GM21390 (cell line): ENCODE measurements at regions not wholly inside any gene's neighbourhood (a gene's known extent, or its start where the extent isn't known, plus 50 kb on each side); places are given as distances from the start of the nearest gene placed in this dataset.
A peak's percentile ranks its signal among the peaks of the same experiment; 100 is the strongest.

Source experiments
- ATAC-seq: cut with Tn5 transposase; IDR thresholded peaks from one replicate; pipeline ENCODE4 v1.9.1; 2021; ENCODE audit not compliant: unreplicated experiment

DNA sequence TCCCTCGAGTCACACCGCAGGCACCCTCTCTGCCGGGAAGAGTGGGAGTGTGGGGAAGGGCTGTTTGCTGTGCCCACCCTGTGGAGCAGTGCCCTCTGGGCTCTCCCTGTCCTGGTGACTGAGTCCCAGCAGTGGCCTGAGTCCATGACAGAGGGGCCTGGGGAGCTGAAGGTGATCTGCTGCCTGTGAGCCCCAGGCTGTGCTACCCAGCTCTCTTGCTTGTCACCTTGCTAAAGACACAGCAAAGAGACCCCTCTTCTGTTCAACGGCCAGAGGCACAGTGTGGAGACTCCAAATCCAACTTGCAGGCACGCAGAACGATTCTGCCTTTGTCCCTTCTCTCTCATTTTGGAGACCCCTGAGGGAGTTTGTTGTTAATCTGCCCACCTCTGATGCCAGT is 232.6 kb downstream of the OPA1 start:
- no peak for ATAC-seq

GRCh38 chr3:193826159-193826795 is 233.3 kb downstream of the OPA1 start:
- ATAC-seq = no peak

GRCh38 chr3:193827040-193827669 is 234.1 kb downstream of the OPA1 start:
- no peak for ATAC-seq

DNA sequence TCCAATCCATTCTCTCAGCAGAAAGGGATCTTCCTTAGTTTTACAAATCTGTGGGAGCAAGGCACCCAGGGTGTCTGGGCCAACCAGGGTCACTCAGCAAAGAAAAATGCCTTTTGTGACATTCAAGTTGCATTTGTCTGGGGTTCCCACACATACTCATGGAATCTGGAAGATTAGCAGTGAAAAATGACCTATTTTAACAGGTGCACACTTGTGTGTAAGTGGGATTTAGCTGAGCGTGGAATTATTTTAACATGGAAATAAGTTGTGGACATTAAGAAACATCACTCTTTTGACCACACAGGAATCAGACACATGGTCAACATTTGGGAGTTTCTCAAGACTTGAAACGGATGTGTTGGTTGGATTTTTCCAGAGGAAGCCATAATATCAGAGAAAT is 234.9 kb downstream of the OPA1 start:
- ATAC-seq = no peak

GRCh38 chr3:193828477-193828876 is 235.5 kb downstream of the OPA1 start:
- no peak for ATAC-seq

DNA sequence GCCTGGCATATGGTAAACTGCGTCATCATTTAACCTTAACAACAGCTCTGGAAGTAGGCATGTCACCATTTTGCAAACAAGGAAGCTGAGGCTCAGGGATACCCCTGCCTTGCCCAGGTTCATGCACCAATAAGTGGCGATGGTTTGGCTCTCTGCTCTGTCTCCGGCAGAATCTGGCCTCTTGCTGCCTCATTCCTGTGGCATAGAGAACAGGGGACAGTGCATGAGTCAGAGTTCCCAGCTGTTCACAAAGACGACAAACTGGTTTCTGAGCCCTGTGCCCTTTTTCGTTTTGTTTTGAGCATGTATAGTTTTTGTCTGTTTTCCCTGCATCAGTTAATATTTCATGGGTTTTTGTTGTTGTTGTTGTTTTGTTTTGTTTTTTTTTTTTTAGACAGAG is 236.8 kb downstream of the OPA1 start:
- no peak for ATAC-seq

DNA sequence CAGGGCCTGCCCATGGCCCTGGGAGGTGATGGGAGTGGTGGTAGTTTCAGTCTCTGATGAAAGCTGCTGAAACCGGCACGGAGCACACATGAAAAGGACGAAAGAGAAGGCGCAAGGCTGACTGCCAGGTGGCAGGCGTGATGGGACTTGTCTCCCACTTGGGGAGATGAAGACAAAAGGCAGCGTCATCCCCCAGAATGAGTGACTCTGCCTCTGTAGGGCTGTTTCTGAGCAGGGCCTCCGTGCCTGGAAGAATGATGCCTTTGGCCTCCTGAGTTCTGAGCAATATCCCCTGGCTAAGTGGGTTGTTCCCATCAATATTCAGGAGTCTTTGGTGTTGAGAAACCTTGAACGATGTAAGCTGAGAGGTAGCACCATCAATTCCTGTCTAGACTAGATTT is 237.8 kb downstream of the OPA1 start:
- ATAC-seq = no peak

DNA sequence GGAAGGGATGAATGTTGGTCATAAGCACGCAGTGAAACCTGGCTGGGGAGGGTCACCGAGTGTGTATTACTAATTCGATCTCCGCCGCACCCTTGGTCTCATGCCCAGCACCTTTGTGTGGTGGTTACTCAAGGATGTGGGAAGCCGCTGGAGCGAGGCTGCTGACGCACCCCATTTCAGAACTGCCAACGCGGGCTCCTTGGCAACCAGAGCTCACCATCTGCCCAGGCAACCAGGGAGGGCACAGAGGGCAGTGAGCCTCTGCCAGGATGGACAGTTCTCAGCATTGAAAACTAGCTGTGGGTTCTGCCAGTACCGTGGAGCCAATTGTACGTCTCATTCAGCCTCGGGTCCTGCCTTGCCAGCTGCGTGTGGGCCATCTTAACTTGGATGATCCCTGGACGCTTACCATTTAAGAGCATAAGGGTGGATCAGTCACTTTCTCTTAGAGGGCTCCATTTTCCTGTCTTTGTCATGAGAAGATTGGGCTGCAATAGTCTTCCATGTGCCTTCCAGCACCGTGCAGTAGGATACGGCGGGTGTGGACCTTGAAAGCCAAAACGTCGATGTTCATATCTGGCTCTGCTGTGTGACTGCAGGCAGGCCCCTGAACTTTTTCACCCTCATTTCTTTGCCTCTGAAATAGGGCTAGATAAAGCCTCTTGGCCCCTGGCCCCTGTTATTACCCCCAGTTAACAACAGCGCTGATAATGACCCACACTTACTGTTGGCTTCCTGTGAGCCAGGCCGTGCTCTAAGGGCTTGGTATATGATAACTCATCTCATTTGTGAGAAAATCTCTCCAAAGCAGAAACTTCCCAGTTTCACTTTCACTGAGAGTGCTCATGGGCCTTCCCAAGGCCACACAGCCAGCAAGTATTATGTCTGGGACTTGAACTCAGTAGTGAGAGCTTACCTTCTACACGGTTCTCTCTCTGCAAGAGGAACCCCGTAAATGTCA is 238.8 kb downstream of the OPA1 start:
- ATAC-seq = peak; percentile 87

DNA sequence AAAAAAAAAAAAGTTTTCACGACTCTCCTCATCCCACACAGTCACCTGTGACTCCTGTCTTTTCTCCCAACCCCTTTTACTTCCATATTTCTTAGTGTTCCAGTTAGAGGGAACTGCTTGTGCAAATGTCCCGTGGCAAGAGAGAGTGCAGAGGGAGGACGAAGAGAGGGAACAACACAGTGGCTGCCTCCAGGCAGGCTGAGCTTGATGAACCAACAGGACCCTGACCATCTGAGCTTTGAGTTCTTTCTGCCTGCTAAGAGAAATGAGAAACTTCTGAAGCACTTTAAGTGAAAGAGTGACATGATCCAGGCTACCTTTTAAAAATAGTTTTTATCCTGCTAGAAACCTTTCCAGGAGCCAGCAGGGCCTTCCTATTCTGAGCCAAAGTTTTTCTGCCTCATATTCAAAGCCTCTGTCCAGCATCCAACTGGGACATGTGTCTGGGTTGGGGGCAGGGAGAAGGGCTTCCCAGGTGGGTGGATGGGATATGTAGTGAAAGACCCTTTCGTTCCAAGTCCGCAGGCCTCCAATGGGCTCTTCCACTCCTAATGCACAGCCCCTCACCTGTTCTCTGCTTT is 239.9 kb downstream of the OPA1 start:
- no peak for ATAC-seq

DNA sequence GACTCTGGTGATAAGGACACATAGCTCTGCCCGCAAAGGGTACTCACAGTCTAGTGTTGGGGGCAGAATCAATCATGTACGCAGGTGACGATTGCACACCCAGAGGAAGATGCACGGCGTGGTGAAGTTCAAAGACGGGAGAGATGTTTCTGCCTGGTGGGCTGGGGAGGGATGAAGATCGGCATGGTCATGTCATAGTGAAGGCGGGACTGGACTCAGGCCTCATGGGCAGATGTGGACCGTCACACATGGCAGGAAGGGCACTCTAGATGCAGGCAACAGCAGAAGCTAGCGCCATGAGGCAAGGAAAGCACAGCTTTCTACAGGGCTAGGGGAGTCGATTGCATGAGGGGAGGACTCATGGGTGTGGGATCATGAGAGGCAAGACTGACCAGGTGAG is 240.6 kb downstream of the OPA1 start:
- ATAC-seq = no peak

DNA sequence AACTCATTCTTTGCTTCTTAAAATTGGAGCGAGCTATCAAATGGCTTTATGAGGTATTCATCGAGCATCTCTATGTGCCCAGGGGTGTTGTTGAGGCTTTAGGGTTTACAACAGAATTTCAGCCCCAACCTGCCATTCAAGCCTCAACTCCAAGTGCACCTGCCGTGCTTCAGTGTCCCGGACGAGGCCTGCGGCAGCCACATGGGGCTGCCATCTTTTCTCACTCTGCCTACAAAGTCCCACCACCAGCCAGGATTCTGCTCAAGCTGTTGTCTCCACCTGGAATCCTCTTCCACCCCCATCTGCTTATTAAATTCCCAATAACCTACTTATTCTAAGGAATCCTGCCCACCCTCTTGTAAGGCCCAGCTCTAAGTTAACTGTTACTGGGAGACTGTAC is 242.4 kb downstream of the OPA1 start:
- ATAC-seq = no peak

GRCh38 chr3:193836511-193836910 is 243.5 kb downstream of the OPA1 start:
- ATAC-seq = no peak

GRCh38 chr3:193836918-193837317 is 243.9 kb downstream of the OPA1 start:
- ATAC-seq = no peak

- ATAC-seq = no peak
Measured at GRCh38 chr3:193837347-193837827, 244.4 kb downstream of the OPA1 start.

- no peak for ATAC-seq
Measured at GRCh38 chr3:193840111-193840641, 247.2 kb downstream of the OPA1 start.

GRCh38 chr3:193841581-193841980 is 248.6 kb downstream of the OPA1 start:
- no peak for ATAC-seq

- ATAC-seq = peak; percentile 75
Measured at GRCh38 chr3:193842029-193842798, 249.2 kb downstream of the OPA1 start.

GRCh38 chr3:193842832-193843473 is 249.9 kb downstream of the OPA1 start:
- ATAC-seq = no peak

GRCh38 chr3:193843474-193844301 is 250.7 kb downstream of the OPA1 start:
- ATAC-seq = peak; percentile 48
